GM12874 (cell line): ENCODE measurements at regions not wholly inside any gene's neighbourhood (a gene's known extent, or its start where the extent isn't known, plus 50 kb on each side); places are given as distances from the start of the nearest gene placed in this dataset.

ENCODE experiments used
- TF ChIP-seq, protein P1 (sequence below): IDR thresholded peaks from 2 replicates; pipeline ENCODE4 v1.5.1; 2011; ENCODE audit warnings: low read depth, mild to moderate bottlenecking, control low read depth, low read length, moderate library complexity; ENCODE audit not compliant: insufficient read depth

DNA sequence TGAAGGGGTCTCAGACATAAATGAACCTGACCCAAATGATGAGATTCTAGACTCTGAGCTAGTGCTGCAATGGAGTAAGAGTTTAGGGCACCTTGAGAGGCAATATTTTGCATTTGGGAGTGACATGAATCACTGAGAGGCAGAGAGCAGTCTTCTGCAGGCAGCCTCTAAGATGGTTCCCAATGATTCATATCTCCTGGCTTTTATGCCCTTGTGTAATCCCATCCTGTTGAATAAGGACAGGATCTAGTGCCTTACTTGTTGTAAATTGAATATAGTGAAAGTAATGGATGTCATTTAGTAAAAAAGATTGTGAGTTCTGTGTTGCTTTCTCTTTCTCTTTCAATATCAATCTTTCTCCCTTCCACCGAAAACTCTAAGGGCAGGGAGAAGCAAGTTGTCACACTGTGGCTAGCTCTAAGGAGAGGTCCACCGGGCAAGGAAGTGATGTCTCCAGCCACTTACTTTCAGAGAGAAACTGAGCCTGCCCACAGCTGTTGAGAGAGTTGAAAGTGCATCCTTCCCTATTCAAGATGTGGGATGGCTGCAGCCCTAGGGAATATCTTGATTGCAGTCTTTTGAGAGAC lies 144.7 kb downstream of the TRIB2 start:
- TF ChIP-seq, protein P1, sequence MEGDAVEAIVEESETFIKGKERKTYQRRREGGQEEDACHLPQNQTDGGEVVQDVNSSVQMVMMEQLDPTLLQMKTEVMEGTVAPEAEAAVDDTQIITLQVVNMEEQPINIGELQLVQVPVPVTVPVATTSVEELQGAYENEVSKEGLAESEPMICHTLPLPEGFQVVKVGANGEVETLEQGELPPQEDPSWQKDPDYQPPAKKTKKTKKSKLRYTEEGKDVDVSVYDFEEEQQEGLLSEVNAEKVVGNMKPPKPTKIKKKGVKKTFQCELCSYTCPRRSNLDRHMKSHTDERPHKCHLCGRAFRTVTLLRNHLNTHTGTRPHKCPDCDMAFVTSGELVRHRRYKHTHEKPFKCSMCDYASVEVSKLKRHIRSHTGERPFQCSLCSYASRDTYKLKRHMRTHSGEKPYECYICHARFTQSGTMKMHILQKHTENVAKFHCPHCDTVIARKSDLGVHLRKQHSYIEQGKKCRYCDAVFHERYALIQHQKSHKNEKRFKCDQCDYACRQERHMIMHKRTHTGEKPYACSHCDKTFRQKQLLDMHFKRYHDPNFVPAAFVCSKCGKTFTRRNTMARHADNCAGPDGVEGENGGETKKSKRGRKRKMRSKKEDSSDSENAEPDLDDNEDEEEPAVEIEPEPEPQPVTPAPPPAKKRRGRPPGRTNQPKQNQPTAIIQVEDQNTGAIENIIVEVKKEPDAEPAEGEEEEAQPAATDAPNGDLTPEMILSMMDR: no peak

DNA sequence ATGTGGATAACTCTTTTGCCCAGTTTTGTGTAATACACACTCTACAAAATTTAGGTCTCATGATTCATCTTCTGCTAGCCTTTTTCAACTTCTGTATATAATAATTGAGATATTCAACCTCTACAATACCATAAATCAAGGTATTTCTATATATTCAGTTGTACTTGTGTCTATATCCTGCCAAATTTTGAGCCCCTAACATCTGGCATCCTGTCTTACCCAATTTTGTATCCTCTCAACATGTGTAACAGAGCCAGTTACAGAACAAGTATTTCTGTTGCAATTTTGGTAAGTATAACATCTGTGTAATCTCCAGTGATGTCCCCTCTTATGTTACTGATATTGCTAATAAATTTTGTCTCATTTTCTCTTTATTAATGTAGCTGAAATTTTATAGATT lies 145.8 kb downstream of the TRIB2 start:
- TF ChIP-seq, protein P1: no peak

DNA sequence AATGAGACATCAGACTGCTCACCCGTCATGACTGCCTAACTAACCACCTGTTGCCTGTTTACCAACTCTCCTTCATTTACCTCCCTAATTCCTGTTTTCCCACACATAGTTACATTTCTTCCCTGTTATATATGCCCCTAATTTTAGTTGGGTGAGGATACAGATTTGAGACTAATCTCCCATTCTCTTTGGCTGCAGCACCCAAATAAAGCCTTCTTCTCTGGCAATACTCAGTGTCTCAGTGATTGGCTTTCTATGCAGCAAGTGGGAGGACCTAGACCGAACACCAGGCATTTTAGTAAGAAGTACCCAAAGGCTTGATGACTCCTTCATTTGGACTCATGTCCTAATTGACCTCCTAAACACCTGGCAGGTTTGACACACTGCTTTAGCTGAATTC lies 147.2 kb downstream of the TRIB2 start:
- TF ChIP-seq, protein P1: no peak

DNA sequence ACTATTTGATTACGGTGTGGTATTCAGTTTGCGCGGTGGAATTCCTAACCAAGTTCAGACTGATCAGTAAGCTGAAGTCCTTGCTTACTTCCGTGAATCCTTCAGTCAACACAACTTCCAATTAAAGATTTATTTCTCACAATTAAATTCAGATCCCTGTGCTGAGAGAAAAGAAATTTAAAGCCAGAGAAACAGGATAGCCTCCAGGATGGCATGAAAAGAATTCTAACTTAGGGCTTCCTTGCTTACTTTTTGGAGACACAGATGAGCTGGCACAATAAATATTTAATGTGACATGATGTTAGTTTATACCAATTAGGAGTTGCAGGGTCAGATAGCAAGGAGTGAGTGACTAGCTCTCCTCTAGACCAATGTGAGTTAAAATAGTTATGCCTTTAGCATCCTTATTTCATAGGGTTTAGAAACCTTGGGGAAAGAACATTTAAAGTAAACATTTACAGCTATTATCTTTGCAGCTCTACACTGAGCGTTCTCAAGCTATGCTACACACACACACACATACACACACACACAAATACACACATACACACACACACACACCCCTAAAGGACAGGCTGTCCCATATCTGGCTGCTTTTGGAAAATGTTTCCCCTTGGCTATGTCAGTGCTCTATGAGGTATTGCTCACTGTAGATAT lies 151.0 kb downstream of the TRIB2 start:
- TF ChIP-seq, protein P1: no peak

DNA sequence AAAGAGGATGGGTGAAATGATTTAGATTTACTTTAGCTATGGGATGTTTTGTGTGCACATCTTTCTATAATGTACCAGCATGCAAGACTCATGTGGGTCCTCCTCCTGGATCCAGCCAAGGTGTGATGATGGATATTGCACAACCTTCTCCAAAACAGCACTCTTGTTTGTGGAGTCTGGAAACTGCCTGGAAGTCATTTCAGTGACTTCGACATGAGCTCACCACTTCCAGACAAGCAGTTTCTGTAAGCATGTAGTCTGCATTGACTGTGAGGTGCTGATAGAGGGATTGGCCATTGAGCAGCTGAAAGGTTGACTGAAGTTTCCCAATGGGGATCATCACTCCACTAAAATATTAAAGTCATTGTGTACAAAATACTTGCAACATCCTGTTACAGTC lies 154.0 kb downstream of the TRIB2 start:
- TF ChIP-seq, protein P1: no peak

DNA sequence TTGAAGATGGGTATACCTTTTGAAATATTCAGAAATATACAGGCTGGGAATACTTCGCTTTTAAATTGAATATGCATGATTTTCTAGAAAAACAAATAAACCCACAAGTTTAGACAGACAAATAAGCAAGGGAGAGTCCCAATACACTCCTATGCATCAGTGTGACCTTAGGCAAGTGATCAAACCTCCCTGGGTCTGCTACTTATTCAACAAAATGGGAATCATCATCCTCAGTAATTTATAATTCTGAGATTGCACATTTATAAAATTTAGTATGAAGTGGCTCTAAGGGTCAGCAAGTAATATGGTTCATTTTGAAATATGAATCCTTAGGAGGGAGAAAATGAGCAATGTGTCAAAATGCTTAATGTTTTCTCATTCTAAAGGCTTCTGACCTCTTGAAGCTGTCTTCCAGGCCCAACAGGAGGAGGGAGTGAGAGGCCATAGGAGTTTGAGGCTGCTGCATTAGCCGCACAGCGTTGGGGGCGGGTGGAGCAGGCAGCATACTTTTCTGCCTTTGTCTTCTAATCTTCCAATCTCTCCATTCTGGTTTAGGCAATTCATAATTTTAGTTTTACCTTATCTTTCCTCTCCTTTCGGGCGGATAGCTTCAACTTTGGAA lies 155.1 kb downstream of the TRIB2 start:
- TF ChIP-seq, protein P1: no peak

DNA sequence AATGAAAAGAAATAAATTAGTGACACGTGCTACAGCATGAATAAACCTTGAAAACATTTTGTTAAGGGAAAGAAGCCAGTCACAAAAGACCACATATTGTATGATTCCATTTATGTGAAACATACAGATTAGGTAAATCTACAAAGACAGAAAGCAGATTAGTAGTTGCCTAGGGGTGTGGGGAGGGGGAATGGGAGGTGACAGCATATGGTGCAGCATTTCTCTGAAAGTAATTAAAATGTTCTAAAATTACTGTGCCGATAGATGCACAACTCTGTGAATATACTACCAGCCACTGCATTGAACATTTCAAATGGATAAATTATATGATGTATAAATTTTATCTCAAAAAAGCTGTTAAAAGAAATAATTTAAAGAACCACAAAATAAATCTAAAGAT lies 161.0 kb downstream of the TRIB2 start:
- TF ChIP-seq, protein P1: no peak
